Stimulated activated CD4-positive, alpha-beta T cell treated with anti-CD3 and anti-CD28 coated beads, Interleukin-15, amount 100 ng/mL, for 24 hours (primary cell): ENCODE measurements at regions not wholly inside any gene's neighbourhood (a gene's known extent, or its start where the extent isn't known, plus 50 kb on each side); places are given as distances from the start of the nearest gene placed in this dataset.

Source experiments
- DNase-seq: peaks from one replicate; pipeline ENCODE4 v3.0.0-alpha.2; 2020

GRCh38 chr4:19774690-19775256 lies 476.9 kb upstream of the SLIT2 start:
- no peak for DNase-seq

GRCh38 chr4:19772581-19772980 lies 479.1 kb upstream of the SLIT2 start:
- no peak for DNase-seq

GRCh38 chr4:19756661-19757060 lies 495.0 kb upstream of the SLIT2 start:
- DNase-seq: no peak

GRCh38 chr4:19752599-19752998 lies 499.1 kb upstream of the SLIT2 start:
- no peak for DNase-seq

GRCh38 chr4:19748519-19749479 lies 502.9 kb upstream of the SLIT2 start:
- DNase-seq: no peak

DNA sequence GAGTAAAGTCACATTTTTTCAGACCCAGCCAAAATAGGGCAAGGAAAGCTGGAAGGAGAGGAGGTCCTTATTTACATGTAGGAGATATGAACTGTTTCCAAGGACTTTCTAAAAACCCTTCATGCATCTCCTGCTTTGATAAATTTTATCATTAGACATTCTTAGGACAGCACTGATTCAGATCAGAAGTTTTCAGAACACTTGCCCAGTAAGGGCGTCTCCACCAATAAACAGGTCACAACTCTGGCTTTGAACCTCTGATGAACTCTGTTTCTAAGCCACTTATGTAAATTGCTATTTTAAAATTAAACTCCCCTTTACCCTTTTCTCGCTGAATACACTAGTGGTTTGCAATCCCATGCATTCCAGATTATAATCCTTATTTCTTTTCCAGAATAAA lies 505.3 kb upstream of the SLIT2 start:
- no peak for DNase-seq

DNA sequence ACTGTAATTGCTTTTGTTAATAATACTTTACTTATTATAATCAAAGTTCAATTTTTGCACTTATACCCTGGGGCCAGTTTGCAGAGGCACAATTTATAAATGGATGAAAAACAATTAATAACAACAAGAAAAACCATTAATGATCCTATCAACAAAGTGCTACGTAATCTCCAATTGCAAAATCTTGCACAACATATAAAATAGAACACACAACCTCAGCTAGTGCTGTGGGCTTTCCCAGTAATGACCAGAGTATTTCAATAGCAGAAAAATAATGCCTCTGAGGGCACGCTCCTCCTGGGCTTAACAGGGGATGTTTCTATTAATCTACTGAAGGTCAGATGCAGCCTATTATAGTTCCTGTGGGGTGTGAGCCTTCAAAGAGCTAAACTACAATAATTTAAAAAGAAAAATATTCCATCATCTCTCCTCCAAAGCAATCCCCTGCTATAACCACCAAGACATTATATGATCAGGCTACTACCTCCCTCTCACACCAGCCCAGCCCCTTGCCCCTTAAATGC lies 508.5 kb upstream of the SLIT2 start:
- DNase-seq: no peak

DNA sequence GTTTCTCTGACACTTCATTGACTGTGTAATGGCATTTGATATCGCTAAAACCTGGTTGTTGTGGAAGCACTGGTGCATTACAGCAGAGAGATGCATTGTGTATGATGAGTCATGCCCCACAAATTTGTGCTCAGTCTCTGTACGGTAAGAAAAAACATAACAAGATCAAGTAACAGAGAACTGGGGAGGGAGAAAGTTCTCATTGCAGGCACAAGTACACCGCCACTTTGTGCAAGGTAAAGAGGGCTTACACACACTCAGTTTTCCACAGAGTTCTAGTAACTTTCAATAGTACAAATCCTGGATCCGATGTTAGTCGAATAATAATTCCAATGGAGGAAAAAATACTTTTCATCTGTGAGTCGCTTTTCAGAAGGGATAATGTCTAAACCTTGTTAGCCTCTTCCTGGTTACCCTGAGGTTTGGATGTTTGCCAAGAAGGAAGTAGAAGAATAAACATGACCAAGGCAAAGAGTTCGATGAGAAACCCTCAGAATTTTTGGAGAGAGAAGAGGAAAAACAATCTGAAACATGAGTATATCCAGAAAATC lies 512.5 kb upstream of the SLIT2 start:
- DNase-seq: no peak

- no peak for DNase-seq
Observed at GRCh38 chr4:19736968-19737756, 514.5 kb upstream of the SLIT2 start.

DNA sequence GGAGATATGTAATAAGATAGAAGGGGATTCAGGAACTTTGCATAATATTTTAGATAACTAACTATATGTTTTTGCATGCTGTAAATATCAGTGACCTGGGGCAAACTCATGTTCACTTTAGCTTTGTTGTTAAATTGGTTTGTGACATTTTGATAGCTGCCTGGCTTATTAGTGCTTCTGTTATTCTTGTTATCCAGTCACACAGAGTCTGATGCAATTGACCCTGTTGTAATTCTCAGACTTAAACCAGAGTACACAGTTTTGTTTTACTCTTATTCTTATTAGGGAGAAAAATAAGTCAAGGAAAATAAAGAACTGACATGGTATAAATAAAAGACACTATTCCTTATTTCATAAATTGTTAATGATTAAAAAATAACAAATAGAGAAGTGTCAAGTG lies 516.7 kb upstream of the SLIT2 start:
- DNase-seq: no peak

- no peak for DNase-seq
Observed at GRCh38 chr4:19729886-19730651, 521.6 kb upstream of the SLIT2 start.

GRCh38 chr4:19728773-19729172 lies 522.9 kb upstream of the SLIT2 start:
- DNase-seq: no peak

- no peak for DNase-seq
Observed at GRCh38 chr4:19727141-19727540, 524.6 kb upstream of the SLIT2 start.

GRCh38 chr4:19725130-19725529 lies 526.6 kb upstream of the SLIT2 start:
- no peak for DNase-seq

GRCh38 chr4:19722404-19722803 lies 529.3 kb upstream of the SLIT2 start:
- DNase-seq: no peak

DNA sequence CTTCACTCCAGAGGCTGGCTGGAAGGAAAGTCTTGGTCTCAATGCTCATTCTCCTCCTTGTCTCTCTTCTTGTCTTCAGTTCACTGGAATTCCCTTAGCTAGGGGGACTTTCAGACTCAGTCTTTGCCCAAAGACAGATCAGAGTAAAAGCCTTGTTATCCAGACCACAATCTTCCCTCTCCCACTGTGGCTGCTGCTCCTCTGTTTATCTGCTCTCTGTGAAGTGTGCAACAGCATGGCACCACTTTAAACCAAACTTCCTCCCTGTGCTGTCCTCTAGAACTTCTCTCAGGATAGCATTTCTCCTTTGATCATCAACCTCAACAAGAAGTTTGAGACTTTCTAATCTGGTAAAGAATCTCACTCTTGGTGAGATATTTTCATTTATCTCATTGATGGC lies 530.1 kb upstream of the SLIT2 start:
- no peak for DNase-seq

GRCh38 chr4:19720610-19721009 lies 531.1 kb upstream of the SLIT2 start:
- no peak for DNase-seq

- no peak for DNase-seq
Observed at GRCh38 chr4:19720190-19720589, 531.5 kb upstream of the SLIT2 start.

GRCh38 chr4:19711871-19712270 lies 539.8 kb upstream of the SLIT2 start:
- no peak for DNase-seq

DNA sequence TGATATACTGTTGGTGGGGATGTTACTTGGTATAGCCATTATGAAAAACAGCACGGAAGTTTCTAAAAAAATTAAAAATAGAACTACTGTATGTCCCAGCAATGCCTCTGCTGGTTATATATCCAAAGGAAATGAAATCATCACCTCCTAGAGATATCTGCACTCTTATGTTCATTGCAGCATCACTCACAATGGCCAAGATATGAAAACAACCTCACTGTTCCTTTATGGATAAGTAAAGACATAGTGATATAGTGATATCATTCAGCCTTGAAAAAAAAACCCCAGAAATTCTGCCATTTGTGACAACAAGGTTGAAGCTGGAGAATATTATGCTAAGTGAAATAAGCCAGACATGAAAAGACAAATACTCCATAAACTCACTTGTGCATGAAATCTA lies 543.8 kb upstream of the SLIT2 start:
- DNase-seq: no peak

- no peak for DNase-seq
Observed at GRCh38 chr4:19703391-19703790, 548.3 kb upstream of the SLIT2 start.

DNA sequence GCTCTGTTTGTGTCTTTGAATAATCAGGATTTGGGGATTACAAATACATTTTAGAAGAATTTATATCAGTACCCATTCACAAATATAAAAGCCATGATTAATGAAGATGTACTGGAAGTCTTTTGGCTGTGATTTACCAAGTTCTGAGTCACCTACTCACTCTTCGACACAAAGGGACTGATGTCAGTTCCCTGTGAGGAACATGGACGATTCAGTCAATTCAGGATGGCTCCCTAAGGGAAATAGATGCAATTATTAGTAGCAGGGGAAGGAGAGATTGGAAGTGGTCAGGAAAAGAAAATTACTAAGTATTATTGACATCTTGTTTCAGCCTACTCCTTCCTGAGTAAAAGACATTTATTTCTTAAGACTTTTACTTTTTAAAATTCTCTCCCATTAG lies 550.7 kb upstream of the SLIT2 start:
- DNase-seq: no peak
